ENCODE measurements at regions not wholly inside any gene's neighbourhood (a gene's known extent, or its start where the extent isn't known, plus 50 kb on each side); places are given as distances from the start of the nearest gene placed in this dataset.

GRCh38 chr9:103522409-103522808, 527.3 kb downstream of the CYLC2 start:
- Histone ChIP-seq H3K4me2 (replicated peaks; ENCODE audit: extremely low read depth, low read length, poor library complexity, severe bottlenecking) (no peak overlapping the region), H3K27me3 (ENCODE audit: control insufficient read depth in 2 of 2, insufficient read depth in 2 of 2, low read length in 2 of 2) (no peaks in the 10 kb centered on the region), H3K4me3 (replicated peaks in 1 of 3; ENCODE audit: low read depth in 2 of 3, low read length in 3 of 3) (no peak overlapping the region), H3K9ac (ENCODE audit: insufficient read depth, low read length, poor library complexity, severe bottlenecking) (no peak overlapping the region), H2AFZ (ENCODE audit: insufficient read depth, low read depth, low read length, poor library complexity, severe bottlenecking) (no peak overlapping the region), H3K9me3 (replicated peaks in 1 of 2; ENCODE audit: control insufficient read depth in 1 of 2, insufficient read depth in 1 of 2, low read length in 2 of 2) (no peaks in the 10 kb centered on the region), H3K36me3 (replicated peaks in 1 of 2; ENCODE audit: control insufficient read depth in 1 of 2, insufficient read depth in 2 of 2, low read length in 2 of 2) (no peaks in the 10 kb centered on the region), H3K79me2 (ENCODE audit: insufficient read depth, low read length) (no peaks in the 10 kb centered on the region), H4K20me1 (ENCODE audit: insufficient read depth, low read length) (no peaks in the 10 kb centered on the region), H3K4me1 (ENCODE audit: control insufficient read depth in 1 of 2, insufficient read depth in 2 of 2, low read length in 2 of 2) (no peaks in the 10 kb centered on the region), H3K27ac (ENCODE audit: low read depth in 1 of 2, low read length in 2 of 2) (no peak overlapping the region)
- Mint-ChIP-seq H3K4me3 (no peak overlapping the region), H3K9me3 (no peaks in the 10 kb centered on the region), H3K4me1 (no peaks in the 10 kb centered on the region), H3K27me3 (ENCODE audit: low read depth in 3 of 3) (peaks cover 0 to 2% (median 0%) of the 10 kb centered on the region in 3 donors), H3K36me3 (no peaks in the 10 kb centered on the region), H3K27ac (no peak overlapping the region)
- no peak for DNase-seq
- TF ChIP-seq CTCF (IDR thresholded peaks at IDR 0.05), result no peak
- no CpG with 5 or more reads among the region's 3 CpGs for WGBS (ENCODE audit: insufficient coverage)
- intact Hi-C loops (cut with micrococcal nuclease), result no loop called here

GRCh38 chr9:103530934-103531333, 535.8 kb downstream of the CYLC2 start:
- no peak overlapping the region for H3K4me2 ChIP-seq (replicated peaks; ENCODE audit: extremely low read depth, low read length, poor library complexity, severe bottlenecking)
- Mint-ChIP-seq H3K27me3 (ENCODE audit: low read depth in 3 of 3) (peaks cover 0 to 2% (median 2%) of the 10 kb centered on the region in 3 donors), H3K36me3 (no peaks in the 10 kb centered on the region), H3K9me3 (peaks cover 0 to 25% (median 5%) of the 10 kb centered on the region in 7 donors), H3K27ac (no peak overlapping the region), H3K4me3 (no peak overlapping the region), H3K4me1 (no peaks in the 10 kb centered on the region)
- no peaks in the 10 kb centered on the region for H4K20me1 ChIP-seq (ENCODE audit: insufficient read depth, low read length)
- no peaks in the 10 kb centered on the region for H3K27me3 ChIP-seq (ENCODE audit: control insufficient read depth in 2 of 2, insufficient read depth in 2 of 2, low read length in 2 of 2)
- no peak overlapping the region for H2AFZ ChIP-seq (ENCODE audit: insufficient read depth, low read depth, low read length, poor library complexity, severe bottlenecking)
- H3K4me3 ChIP-seq (replicated peaks in 1 of 3; ENCODE audit: low read depth in 2 of 3, low read length in 3 of 3), result no peak overlapping the region
- intact Hi-C loops (cut with micrococcal nuclease), result no loop called here
- no peak for DNase-seq
- no peak for TF ChIP-seq CTCF (IDR thresholded peaks at IDR 0.05)
- H3K36me3 ChIP-seq (replicated peaks in 1 of 2; ENCODE audit: control insufficient read depth in 1 of 2, insufficient read depth in 2 of 2, low read length in 2 of 2), result no peaks in the 10 kb centered on the region
- 60% methylated on average over 1 of the region's 1 CpG for WGBS (ENCODE audit: insufficient coverage)
- peaks cover 7 to 15% of the 10 kb centered on the region in 2 donors for H3K9me3 ChIP-seq (replicated peaks in 1 of 2; ENCODE audit: control insufficient read depth in 1 of 2, insufficient read depth in 1 of 2, low read length in 2 of 2)
- no peaks in the 10 kb centered on the region for H3K79me2 ChIP-seq (ENCODE audit: insufficient read depth, low read length)
- no peak overlapping the region for H3K9ac ChIP-seq (ENCODE audit: insufficient read depth, low read length, poor library complexity, severe bottlenecking)
- H3K4me1 ChIP-seq (ENCODE audit: control insufficient read depth in 1 of 2, insufficient read depth in 2 of 2, low read length in 2 of 2), result no peaks in the 10 kb centered on the region
- H3K27ac ChIP-seq (ENCODE audit: low read depth in 1 of 2, low read length in 2 of 2), result no peak overlapping the region
